Ovary (tissue), 3 donors: ENCODE measurements at regions not wholly inside any gene's neighbourhood (a gene's known extent, or its start where the extent isn't known, plus 50 kb on each side); places are given as distances from the start of the nearest gene placed in this dataset.

Experiments
- CTCF ChIP-seq, 3 donors: fragments of 450-650 bp in 2 of 3; fragments of 200-600 bp in 1 of 3; IDR thresholded peaks; one replicate each; pipeline versions ENCODE4 v1.5.1 to v1.8.0; 2016 to 2022; ENCODE audit warnings: antibody characterized with exemption in 3 of 3, mild to moderate bottlenecking in 1 of 3
- EP300 ChIP-seq: sonication (generic); formaldehyde crosslinking; IDR thresholded peaks from one replicate; pipeline ENCODE4 v1.6.1; 2017; ENCODE audit warnings: antibody characterized with exemption
- POLR2A ChIP-seq: fragments of 450-650 bp; IDR thresholded peaks from one replicate; pipeline ENCODE4 v1.6.1; 2017; ENCODE audit warnings: antibody characterized with exemption, mild to moderate bottlenecking, moderate library complexity
- donor health status: DM: no; HTN: no; CAD: no.

DNA sequence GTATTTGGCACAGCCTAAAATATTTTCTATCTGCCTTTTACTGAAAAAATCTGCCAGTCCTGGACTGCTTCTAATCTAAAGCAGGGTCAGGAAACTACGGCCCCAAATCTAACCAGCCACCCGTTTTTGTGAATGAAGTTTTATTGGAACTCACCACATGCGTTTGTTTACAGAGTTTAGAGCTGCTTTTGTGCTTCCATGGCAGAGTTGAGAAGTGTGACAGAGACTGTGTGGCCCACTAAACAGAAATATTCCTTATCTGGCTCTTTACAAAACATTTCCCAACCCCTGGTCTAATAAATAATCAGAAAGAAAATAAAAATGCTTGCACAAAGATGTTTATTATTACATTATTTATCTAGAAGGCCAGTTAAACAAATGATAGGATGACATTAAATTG is 110.2 kb downstream of the COPRS start:
- TF ChIP-seq CTCF (IDR thresholded peaks at IDR 0.05) (no peak), POLR2A (no peak), EP300 (no peak)
